GM18867 (cell line): ENCODE measurements at regions not wholly inside any gene's neighbourhood (a gene's known extent, or its start where the extent isn't known, plus 50 kb on each side); places are given as distances from the start of the nearest gene placed in this dataset.
A peak's percentile ranks its signal among the peaks of the same experiment; 100 is the strongest.
"Not testable (repeated sequence)": the region's sequence is repeated elsewhere in the genome, so short reads cannot be mapped to it uniquely, and the experiment has no call there.

Experiments
- ATAC-seq: cut with Tn5 transposase; IDR thresholded peaks from one replicate; pipeline ENCODE4 v1.9.1; 2021; ENCODE audit warnings: mild to moderate bottlenecking, moderate library complexity; ENCODE audit not compliant: unreplicated experiment

DNA sequence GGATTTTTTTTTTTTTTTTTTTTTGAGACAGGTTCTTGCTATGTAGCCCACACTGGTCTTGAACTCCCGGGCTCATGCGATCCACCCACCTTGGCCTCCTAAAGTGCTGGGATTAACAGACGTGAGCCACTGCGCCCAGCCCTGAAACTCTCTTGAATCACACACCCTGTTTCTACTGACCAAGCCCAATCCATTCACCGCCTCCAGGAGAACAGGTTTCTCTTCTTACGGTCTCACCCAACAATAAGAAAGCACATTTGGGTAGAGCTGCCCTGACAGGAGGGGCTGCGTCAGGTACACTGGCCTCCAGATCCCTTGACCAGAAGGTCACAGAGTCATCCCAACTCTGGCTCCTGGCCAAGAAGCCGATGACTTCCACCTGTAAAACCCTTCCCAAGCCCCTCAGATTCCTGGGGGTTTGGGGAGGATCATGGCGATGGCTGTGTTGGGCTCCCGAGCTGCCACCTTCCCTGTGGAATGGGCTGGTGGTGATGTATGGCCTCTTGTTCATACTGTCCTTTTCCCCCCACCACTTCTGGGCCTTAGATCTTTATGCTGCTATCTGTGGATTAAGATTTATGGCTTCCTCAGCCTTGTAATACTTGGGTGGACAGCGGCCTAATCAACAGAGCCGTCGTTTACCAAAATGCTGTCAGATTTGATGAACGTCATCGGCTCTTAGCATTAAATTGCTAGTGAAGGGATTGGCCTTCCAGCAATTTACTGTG, 89.1 kb downstream of the KATNIP start:
- no peak for ATAC-seq

DNA sequence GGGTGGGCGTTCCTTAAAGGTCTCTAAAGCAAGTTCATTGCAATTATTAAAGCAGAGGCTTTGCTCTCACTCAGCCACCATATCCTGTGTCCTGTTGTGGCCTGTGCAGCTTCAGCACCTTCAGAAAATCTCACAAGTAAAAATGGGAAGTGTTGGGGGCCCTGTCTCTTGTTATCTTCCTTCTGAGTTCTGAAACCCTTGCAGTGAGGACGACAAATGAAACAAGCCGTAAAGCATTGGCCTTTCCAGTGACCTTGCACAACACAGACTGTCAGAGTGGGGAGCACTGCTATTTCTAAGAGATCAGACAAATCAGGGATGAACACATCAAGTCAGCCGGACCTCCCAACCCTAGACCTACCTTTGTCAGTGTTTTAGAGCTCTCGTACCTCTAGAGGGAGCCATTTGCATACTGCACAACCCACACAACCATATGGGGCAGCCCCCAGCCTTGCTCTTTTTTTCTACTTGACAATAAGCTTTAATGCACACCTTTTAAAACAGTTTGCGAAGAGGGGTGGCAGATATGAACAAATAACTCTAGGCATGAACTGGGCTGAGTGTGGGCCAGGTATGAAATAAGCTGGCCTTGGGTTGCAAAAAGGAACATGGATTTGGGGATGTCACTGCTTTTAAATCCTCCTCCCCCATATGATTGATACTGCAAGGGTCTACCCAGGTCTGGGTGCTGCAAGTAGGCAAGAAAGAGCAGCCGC, 89.8 kb downstream of the KATNIP start:
- ATAC-seq: peak; percentile 42

DNA sequence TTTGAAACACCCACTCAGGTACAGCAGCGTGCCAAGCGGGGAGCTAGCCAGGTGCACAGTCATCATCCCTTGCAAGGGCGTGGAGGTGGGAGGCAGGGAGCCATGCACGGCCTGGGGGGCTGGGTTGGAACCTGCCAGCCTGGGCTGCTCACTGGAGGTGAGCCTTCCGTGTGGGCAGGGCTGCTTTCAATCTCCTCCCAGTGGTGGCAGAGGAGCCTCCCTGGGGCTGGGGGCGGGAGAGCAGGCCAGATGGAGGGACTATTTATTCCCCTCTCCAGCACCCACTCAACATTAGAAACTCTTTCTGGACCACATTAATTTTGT, 90.3 kb downstream of the KATNIP start:
- ATAC-seq: no peak

DNA sequence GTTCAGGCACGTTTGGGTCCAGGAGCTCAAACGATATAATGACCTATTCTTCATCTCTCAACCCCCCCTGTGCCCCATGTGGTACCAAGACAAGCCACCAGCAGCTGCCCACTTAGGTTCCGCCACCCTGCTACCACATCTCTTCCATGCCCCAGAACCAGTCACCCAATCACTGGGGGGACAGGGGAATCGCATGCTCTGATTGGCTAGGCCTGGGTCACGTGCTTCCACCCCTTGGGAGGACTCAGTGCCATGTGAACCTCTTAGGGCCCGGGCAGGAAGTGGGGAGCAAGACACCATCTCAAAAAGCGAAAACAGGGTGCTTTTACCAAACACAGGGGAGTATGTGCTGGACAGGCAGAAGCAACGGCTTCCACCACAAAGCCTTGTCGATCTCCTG, 91.3 kb downstream of the KATNIP start:
- ATAC-seq: no peak

DNA sequence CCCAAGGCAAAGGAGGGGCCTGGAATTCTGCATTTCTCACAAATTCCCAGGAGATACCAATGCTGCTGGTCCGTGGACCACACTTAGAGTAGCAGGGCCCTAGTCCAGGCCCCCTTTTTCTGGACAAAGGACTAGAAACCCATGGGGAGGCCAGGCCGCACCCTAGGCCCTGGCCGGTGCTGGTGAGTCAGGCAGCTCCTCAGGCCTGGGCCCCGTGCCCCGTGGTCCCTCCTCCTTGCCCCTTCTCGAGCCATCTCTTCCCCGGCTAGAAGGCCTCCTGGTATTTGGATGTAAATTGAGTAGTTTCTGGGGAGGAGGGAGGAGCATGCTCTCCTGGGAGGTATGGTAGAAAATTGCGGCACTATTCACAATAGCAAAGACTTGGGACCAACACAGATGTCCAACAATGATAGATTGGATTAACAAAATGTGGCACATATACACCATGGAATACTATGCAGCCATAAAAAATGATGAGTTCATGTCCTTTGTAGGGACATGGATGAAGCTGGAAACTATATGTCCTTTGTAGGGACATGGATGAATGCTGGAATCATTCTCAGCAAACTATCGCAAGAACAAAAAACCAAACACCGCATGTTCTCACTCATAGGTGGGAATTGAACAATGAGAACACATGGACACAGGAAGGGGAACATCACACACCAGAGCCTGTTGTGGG, 91.9 kb downstream of the KATNIP start:
- not testable (repeated sequence) for ATAC-seq

DNA sequence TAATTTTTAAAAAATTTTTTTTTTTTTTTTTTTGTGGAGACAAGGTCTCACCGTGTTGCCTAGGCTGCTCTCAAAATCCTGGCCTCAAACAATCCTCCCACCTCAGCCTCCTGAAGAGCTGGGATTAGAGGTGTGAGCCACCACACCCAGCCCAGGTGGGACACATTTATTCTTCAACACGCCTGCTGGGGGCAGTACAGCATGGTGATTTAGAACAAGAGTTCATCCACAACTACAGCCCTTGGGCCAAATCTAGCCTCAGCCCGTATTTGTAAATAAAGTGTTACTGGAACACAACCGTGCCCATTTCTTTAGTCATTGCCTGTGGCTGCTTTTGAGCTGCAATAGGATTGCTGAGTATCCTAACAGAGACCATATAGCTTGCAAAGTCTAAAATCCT, 92.8 kb downstream of the KATNIP start:
- no peak for ATAC-seq

DNA sequence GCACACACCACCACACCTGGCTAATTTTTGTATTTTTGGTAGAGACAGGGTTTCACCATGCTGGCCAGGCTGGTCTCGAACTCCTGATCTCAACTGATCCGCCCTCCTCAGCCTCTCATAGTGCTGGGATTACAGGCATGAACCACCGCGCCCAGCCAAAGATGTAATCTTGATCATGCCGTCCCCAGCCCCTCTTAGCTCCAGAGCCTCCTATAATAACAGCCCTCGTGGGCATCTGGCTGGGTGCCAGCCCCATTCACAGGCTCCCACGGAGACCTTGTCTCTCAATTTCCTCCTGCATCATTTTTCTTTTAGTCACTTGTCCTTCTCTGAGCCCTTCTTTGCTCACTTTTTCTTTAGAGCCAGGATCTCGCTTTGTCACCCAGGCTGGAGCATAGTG, 94.2 kb downstream of the KATNIP start:
- ATAC-seq: no peak

DNA sequence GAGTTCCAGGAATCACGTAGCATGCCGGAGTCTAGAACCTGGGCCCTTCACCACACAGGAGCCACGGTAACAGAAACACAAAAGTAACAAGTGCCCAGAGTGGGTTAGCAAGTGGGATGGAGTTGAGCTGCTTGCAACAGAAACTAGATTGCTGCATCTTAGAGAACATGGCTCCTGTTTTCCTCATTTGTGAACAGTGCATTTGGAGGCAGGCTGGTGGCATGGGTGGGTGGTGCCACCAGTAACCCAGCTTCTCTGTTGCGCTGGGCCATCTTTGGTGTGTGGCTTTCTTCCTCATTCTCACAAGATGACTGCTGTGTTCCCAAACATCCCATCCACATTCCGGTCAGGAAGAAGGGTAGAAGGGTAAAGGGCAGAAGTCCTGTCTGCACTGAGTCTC, 95.5 kb downstream of the KATNIP start:
- no peak for ATAC-seq

DNA sequence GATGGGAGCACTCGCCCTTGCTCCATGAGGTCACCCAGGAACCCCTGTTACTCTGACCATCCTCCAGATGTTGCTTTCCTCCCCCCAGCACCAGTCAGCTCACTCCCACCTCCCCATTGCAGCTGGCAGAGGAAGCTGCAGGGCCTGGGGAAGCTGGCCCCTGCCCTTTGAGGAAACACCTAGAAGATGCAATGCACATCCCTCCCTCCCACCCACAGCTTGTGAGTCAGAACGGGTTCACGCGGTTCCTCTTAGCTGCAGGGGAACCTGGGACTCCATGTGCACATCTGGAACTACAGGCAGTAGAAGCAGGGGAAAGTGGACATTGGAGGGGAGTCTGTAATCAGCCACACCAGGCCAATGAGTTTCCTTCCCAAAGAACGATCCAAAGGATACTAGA, 96.9 kb downstream of the KATNIP start:
- no peak for ATAC-seq

DNA sequence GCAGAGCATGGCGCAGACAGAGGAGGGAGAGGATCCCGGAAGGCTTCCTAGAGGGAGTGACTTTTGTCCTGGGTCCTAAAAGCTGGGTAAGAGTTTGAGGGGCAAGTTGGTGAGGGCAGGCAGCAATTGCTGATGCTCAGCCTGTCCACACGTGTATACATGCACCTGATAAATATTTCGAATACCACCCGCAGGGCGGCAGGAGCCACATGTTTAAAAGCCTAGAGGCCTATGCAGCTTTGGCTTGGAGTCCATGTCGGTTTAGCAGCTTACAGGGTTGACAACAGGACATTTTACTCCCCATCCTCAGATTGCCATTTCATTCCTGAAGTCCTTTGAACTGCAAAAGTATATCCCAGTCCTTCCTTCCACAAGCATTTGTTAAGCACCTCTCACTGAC, 99.1 kb downstream of the KATNIP start:
- ATAC-seq: no peak

DNA sequence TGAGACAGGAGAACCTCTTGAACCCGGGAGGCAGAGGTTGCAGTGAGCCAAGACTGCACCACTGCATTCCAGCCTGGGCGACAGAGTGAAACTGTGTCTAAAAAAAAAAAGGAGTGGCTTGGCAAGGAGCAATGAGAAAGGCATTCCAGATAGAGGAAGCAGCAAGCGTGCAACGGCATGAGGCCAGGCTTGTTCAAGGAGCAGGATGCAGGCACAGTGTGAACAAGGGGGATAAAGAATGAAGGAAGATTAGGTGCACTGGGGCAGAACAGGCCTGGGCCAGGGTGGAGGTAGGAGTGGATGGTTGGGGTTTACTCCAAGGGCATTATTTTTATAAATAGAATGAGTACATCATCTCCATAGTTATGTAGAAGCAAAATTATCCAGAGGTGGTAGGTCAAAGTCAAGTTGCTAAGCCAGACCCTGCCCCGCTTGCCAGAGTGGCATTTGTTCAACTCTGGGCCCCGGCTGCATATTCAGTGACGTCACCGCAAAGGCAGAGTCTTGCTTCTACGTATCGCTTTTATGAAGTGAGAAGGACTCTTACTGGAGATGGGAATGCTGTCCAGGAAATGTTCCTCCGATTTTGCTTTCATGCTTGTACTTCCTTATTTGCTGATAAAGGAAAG, 100.2 kb downstream of the KATNIP start:
- ATAC-seq: no peak

DNA sequence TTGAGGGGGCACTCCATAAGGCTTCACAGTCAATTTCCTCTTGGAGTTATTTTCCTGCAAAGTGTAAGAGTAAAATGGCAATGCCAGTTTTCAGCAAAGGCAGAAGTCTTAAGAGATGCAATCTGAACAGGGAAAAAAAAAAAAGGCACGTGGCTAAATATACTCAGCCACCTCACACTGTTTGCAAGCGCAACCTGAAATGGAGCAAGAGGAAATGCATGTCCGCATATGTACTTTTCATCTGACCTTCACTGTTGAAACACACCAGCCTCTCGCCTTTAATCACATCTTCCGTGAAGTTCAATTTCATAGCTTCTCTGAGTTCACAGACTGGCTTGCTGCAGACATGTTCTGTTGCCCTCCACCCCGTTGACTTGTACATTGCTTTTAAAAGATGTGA, 101.4 kb downstream of the KATNIP start:
- ATAC-seq: no peak

DNA sequence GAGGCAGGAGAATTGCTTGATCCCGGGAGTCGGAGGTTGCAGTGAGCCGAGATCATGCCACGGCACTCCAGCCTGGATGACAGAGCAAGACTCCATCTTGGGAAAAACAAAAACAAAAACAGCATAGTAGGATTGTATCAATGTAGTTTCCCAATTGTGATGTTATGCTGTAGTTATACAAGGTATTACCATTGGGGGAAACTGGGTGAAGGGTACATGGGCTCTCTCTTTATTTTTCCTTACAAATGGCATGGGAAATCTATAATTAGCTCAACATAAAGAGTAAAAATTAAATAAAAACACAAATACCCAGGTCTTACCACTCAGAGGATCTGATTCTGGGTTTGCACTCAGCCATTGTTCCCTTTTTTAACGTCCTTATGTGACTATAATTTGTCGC, 107.9 kb downstream of the KATNIP start:
- ATAC-seq: no peak

DNA sequence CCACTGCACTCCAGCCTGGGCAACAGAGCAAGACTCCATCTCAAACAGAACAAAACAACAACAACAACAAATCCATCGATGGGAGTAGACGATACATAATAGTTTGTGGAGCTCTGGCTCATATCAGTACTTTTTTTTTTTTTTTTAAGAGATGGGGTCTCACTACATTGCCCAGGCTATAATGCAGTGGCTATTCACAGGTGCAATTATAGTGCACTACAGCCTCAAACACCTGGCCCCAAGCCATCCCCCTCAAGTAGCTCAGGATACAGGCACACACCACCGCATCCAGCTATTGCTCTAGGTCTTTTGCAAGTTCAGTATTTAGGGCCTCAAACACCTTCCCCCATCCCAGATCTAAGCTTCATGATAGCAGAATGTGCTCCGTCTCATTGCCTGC, 110.6 kb downstream of the KATNIP start:
- no peak for ATAC-seq

DNA sequence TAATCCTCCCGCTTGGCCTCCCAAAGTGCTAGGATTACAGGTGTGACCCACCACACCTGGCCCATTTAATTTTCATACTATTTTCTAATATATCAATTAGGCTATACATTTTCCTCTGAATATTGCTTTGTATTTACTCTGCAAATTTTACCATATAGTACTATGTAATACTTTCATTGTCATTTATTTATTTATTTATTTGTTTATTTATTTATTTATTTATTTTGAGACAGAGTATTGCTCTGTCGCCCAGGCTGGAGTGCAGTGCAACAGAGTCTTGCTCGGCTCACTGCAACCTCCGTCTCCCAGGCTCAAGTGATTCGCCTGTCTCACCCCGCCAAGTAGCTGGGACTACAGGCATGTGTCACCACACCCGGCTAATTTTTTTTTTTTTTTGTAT, 113.3 kb downstream of the KATNIP start:
- not testable (repeated sequence) for ATAC-seq

DNA sequence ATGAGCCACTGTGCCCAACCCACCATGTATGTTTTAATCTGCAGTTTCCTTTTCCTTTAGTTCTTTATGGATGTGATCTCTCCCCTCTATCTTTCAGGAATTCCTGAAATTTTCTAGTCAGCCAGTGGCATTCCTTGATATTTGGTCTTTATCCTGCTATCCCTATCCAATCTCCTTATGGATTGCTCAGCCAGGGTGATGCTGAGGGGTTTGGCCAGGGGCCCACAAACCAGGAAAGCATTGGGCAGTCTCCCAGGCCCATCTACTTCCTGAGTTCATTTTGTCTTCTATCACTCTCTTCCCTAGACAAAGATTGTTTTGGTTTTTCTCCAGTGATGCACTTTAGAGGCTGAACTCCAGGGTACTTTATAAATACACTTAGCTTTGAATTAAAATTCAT, 115.9 kb downstream of the KATNIP start:
- ATAC-seq: no peak

DNA sequence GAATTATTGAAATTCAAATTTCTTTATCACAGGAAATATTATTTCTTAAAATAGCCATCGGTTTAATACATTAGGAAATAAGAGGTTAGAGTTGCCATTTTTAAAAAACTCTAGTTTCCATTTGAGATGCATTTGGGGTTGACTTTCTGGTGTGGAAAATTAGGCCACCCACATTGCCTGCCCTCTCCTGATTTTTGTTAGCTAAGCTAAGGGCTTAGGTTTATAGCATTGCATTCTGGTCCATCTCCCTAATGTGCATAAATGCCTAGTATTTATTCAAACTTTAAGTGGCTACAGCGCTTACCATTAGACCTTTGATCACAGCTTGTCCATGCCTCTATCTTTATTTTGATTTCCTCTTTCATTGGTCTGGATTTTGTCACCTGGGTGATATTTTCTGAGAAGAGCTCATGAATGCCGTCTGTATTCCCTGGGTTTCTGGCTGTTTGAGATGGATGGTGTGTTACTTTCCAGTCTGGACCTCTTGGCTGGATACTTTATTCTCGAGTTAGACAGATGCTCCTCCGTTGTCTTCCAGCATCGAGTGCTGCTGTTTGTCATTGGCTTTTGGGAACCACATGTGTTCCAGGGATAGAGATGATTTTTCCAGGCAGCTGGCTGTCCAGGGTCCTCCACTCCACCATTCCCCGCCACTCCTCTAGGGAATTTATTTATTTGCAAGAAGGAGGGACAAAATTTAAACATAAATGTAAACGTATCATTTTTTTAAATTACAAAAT, 120.3 kb downstream of the KATNIP start:
- ATAC-seq: no peak

DNA sequence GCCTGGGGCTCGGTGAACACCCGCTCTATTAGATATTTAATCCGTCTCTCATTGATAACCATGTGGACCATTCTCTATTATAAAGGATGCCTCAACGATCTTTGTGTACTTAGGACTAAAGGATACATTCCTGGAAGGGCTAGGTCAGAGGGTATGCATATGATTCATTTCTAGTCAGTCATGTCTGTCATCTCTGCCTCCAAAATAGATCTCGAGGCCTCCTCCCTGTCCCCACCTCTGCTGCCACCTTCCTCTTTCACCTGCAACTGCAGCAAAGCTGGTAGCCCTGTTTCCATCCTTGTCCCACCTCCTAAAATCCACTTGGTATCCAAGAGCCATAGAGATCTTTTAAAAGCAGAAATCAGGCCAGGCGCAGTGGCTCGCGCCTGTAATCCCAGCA, 121.5 kb downstream of the KATNIP start:
- ATAC-seq: no peak

DNA sequence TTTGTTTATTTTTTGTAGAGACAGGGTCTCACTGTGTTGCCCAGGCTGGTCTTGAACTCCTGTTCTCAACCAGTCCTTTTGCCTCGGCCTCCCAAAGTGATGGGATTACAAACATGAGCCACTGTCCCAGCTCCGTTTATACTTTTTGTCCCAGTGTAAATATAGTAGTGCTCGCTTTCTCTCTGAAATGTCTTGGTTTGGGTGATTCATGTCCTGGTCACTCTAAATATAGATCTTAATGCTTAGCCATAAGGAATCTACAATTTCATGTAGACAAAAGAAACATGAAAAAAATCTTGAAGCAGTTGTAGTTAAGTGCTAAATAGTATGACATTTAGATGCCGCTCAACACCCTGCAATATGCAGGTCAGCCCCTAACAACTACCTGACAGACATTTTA, 126.9 kb downstream of the KATNIP start:
- ATAC-seq: no peak

DNA sequence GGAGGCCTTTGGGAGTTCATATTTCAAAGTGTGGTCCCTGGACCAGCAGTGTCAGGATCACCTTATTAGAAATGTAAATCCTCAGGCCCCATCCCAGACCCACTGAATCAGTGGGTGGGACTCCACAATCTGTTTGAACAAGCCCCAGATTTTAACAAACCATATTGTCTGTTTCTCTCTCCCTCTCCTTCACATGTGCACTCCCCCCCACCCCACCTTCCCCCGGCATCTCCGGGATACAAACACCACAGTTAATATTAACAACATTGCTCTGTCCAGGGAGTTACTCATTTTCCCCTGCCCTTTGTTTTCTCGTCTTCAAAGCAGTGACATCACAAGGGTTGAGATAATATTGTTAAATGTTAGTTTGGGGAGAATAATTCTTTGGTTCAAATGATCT, 127.3 kb downstream of the KATNIP start:
- ATAC-seq: no peak

DNA sequence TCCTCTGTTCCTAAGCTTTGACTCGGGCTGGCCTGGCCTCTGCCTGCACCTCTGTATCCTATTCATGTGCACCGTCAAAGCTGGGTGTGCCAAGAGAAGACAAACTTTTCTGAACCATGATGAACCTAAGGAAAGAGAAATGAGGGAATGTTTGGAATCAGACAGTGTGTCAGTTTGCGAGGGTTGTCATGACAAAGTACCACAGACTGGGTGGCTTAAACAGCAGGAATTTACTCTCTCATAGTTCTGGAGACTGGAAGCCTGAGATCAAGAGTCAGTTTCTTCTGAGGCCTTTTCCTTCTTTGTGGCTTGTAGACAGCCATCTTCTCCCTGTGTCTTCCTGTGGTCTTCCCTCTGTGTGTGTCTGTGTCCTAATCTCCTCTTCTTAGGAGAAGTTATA, 129.0 kb downstream of the KATNIP start:
- no peak for ATAC-seq
